ENCODE measurements at regions not wholly inside any gene's neighbourhood (a gene's known extent, or its start where the extent isn't known, plus 50 kb on each side); places are given as distances from the start of the nearest gene placed in this dataset.

- H3K4me3 ChIP-seq (ENCODE audit: low read length), result no peak overlapping the region
- DNase-seq (ENCODE audit: low read depth), result no peak
- no peak for TF ChIP-seq CTCF (conservative IDR thresholded peaks at IDR 0.05; ENCODE audit: low read depth, low read length)
These were observed 160.3 kb upstream of the NEBL start for GRCh38 chr10:21057436-21057835.

- no peak for TF ChIP-seq CTCF (conservative IDR thresholded peaks at IDR 0.05; ENCODE audit: low read depth, low read length)
- no peak overlapping the region for H3K4me3 ChIP-seq (ENCODE audit: low read length)
- no peak for DNase-seq (ENCODE audit: low read depth)
These were observed 159.3 kb upstream of the NEBL start for GRCh38 chr10:21056461-21056860.

GRCh38 chr10:21055339-21056135, 158.4 kb upstream of the NEBL start:
- DNase-seq (ENCODE audit: low read depth), result no peak
- TF ChIP-seq CTCF (conservative IDR thresholded peaks at IDR 0.05; ENCODE audit: low read depth, low read length), result no peak
- H3K4me3 ChIP-seq (ENCODE audit: low read length), result no peak overlapping the region

GRCh38 chr10:21053953-21054690, 157.0 kb upstream of the NEBL start:
- no peak for DNase-seq (ENCODE audit: low read depth)
- TF ChIP-seq CTCF (conservative IDR thresholded peaks at IDR 0.05; ENCODE audit: low read depth, low read length), result no peak
- H3K4me3 ChIP-seq (ENCODE audit: low read length), result no peak overlapping the region

- no peak for TF ChIP-seq CTCF (conservative IDR thresholded peaks at IDR 0.05; ENCODE audit: low read depth, low read length)
- no peak for DNase-seq (ENCODE audit: low read depth)
- H3K4me3 ChIP-seq (ENCODE audit: low read length), result no peak overlapping the region
These were observed 155.6 kb upstream of the NEBL start for GRCh38 chr10:21052709-21053104.

GRCh38 chr10:21052072-21052708, 155.1 kb upstream of the NEBL start:
- H3K4me3 ChIP-seq (ENCODE audit: low read length), result no peak overlapping the region
- no peak for DNase-seq (ENCODE audit: low read depth)
- TF ChIP-seq CTCF (conservative IDR thresholded peaks at IDR 0.05; ENCODE audit: low read depth, low read length), result no peak

All from retinal pigment epithelial cell (primary cell).